Gastroesophageal sphincter (tissue), 3 donors: ENCODE measurements at regions not wholly inside any gene's neighbourhood (a gene's known extent, or its start where the extent isn't known, plus 50 kb on each side); places are given as distances from the start of the nearest gene placed in this dataset.

Source experiments
- CTCF ChIP-seq, 4 experiments: fragments of 200-600 bp in 2 of 4; fragments of 450-650 bp in 2 of 4; sonication (generic) in 1 of 4; IDR thresholded peaks; one replicate each; pipeline ENCODE4 v1.5.1; 2017 to 2019; ENCODE audit warnings: antibody characterized with exemption in 4 of 4, mild to moderate bottlenecking in 2 of 4, moderate library complexity in 2 of 4
- POLR2A ChIP-seq, 2 donors: fragments of 450-650 bp; IDR thresholded peaks; one replicate each; pipeline ENCODE4 v1.6.1; 2017; ENCODE audit warnings: antibody characterized with exemption in 2 of 2, mild to moderate bottlenecking in 2 of 2, moderate library complexity in 1 of 2

DNA sequence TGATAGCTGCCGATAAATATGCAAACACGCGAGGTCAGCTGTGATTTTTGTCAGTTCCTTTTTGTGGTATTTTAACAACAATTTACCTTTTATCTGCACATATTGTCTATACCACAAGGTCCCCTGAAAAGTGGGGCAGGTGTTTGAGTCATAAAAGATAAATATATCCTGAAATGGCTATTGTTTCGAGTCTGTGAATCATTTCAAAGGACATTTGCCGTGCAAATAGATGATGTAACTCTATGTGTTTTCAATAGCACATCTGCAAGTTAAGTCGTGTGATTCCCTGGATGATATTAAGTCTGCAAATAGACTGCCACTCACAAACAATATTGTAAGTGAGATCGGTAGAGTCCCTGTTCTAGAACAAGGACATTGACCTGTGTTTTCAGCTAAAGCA is 193.0 kb upstream of the PITRM1 start:
- TF ChIP-seq POLR2A (IDR thresholded peaks at IDR 0.05) (no peak), CTCF (IDR thresholded peaks at IDR 0.05) (no peak)
